ENCODE measurements at regions not wholly inside any gene's neighbourhood (a gene's known extent, or its start where the extent isn't known, plus 50 kb on each side); places are given as distances from the start of the nearest gene placed in this dataset.

- Histone ChIP-seq H3K9ac (ENCODE audit: low read length) (no peak overlapping the region), H3K36me3 (replicated peaks; ENCODE audit: low read depth, low read length) (no peaks in the 10 kb centered on the region), H3K27ac (ENCODE audit: low read length) (no peak overlapping the region), H3K79me2 (ENCODE audit: low read length) (no peaks in the 10 kb centered on the region), H3K4me2 (ENCODE audit: low read length) (no peak overlapping the region), H3K4me1 (ENCODE audit: low read length) (0 out of 2 replicates have a peak, but pooled peaks cover 3% of the 10 kb centered on the region), H3K9me3 (ENCODE audit: insufficient read depth, low read length) (no peaks in the 10 kb centered on the region), H2AFZ (ENCODE audit: low read depth, low read length) (no peak overlapping the region), H3K4me3 (ENCODE audit: low read length) (no peak overlapping the region), H4K20me1 (ENCODE audit: insufficient read depth, low read length) (no peaks in the 10 kb centered on the region), H3K27me3 (ENCODE audit: low read depth, low read length) (peaks cover 2% of the 10 kb centered on the region; the same call in 1 of the 2 replicates)
- TF ChIP-seq CTCF (IDR thresholded peaks at IDR 0.05; ENCODE audit: low read depth, low read length) = no peak
- TF ChIP-seq EZH2phosphoT487 (IDR thresholded peaks at IDR 0.05; ENCODE audit: low read depth) = no peak
These were observed 118.7 kb downstream of the RPS12 start for GRCh38 chr6:132933090-132933489.

- Histone ChIP-seq H3K9ac (ENCODE audit: low read length) (no peak overlapping the region), H3K79me2 (ENCODE audit: low read length) (no peaks in the 10 kb centered on the region), H3K4me2 (ENCODE audit: low read length) (no peak overlapping the region), H3K9me3 (ENCODE audit: insufficient read depth, low read length) (no peaks in the 10 kb centered on the region), H3K4me3 (ENCODE audit: low read length) (no peak overlapping the region), H3K4me1 (ENCODE audit: low read length) (0 out of 2 replicates have a peak, but pooled peaks cover 3% of the 10 kb centered on the region), H3K27ac (ENCODE audit: low read length) (no peak overlapping the region), H3K27me3 (ENCODE audit: low read depth, low read length) (peaks cover 2% of the 10 kb centered on the region; the same call in 1 of the 2 replicates), H4K20me1 (ENCODE audit: insufficient read depth, low read length) (no peaks in the 10 kb centered on the region), H2AFZ (ENCODE audit: low read depth, low read length) (no peak overlapping the region), H3K36me3 (replicated peaks; ENCODE audit: low read depth, low read length) (no peaks in the 10 kb centered on the region)
- TF ChIP-seq EZH2phosphoT487 (IDR thresholded peaks at IDR 0.05; ENCODE audit: low read depth) (no peak), CTCF (IDR thresholded peaks at IDR 0.05; ENCODE audit: low read depth, low read length) (no peak)
These were observed 120.1 kb downstream of the RPS12 start for GRCh38 chr6:132934496-132934895.

GRCh38 chr6:132936646-132937045 lies 122.3 kb downstream of the RPS12 start:
- Histone ChIP-seq H3K4me3 (ENCODE audit: low read length) (no peak overlapping the region), H3K79me2 (ENCODE audit: low read length) (no peaks in the 10 kb centered on the region), H2AFZ (ENCODE audit: low read depth, low read length) (no peak overlapping the region), H3K27me3 (ENCODE audit: low read depth, low read length) (no peaks in the 10 kb centered on the region), H3K27ac (ENCODE audit: low read length) (no peak overlapping the region), H4K20me1 (ENCODE audit: insufficient read depth, low read length) (no peaks in the 10 kb centered on the region), H3K36me3 (replicated peaks; ENCODE audit: low read depth, low read length) (no peaks in the 10 kb centered on the region), H3K4me1 (ENCODE audit: low read length) (0 out of 2 replicates have a peak, but pooled peaks cover 3% of the 10 kb centered on the region), H3K4me2 (ENCODE audit: low read length) (no peak overlapping the region), H3K9ac (ENCODE audit: low read length) (no peak overlapping the region), H3K9me3 (ENCODE audit: insufficient read depth, low read length) (no peaks in the 10 kb centered on the region)
- TF ChIP-seq CTCF (IDR thresholded peaks at IDR 0.05; ENCODE audit: low read depth, low read length) = no peak
- no peak for TF ChIP-seq EZH2phosphoT487 (IDR thresholded peaks at IDR 0.05; ENCODE audit: low read depth)

- H4K20me1 ChIP-seq (ENCODE audit: insufficient read depth, low read length) = no peaks in the 10 kb centered on the region
- H2AFZ ChIP-seq (ENCODE audit: low read depth, low read length) = peak overlapping the region; percentile 61; the same call in 1 of the 2 replicates
- peak overlapping the region; percentile 59 for H3K4me3 ChIP-seq (ENCODE audit: low read length)
- H3K9ac ChIP-seq (ENCODE audit: low read length) = no peak overlapping the region
- no peaks in the 10 kb centered on the region for H3K36me3 ChIP-seq (replicated peaks; ENCODE audit: low read depth, low read length)
- peak; percentile 69 for TF ChIP-seq CTCF (IDR thresholded peaks at IDR 0.05; ENCODE audit: low read depth, low read length)
- no peak for TF ChIP-seq EZH2phosphoT487 (IDR thresholded peaks at IDR 0.05; ENCODE audit: low read depth)
- no peaks in the 10 kb centered on the region for H3K9me3 ChIP-seq (ENCODE audit: insufficient read depth, low read length)
- H3K27ac ChIP-seq (ENCODE audit: low read length) = no peak overlapping the region
- H3K79me2 ChIP-seq (ENCODE audit: low read length) = no peaks in the 10 kb centered on the region
- no peaks in the 10 kb centered on the region for H3K27me3 ChIP-seq (ENCODE audit: low read depth, low read length)
- H3K4me2 ChIP-seq (ENCODE audit: low read length) = peak overlapping the region; percentile 60
- H3K4me1 ChIP-seq (ENCODE audit: low read length) = 0 out of 2 replicates have a peak, but pooled peaks cover 3% of the 10 kb centered on the region
These were observed 123.1 kb downstream of the RPS12 start for GRCh38 chr6:132937466-132937906.
